ENCODE measurements at regions not wholly inside any gene's neighbourhood (a gene's known extent, or its start where the extent isn't known, plus 50 kb on each side); places are given as distances from the start of the nearest gene placed in this dataset.

DNA sequence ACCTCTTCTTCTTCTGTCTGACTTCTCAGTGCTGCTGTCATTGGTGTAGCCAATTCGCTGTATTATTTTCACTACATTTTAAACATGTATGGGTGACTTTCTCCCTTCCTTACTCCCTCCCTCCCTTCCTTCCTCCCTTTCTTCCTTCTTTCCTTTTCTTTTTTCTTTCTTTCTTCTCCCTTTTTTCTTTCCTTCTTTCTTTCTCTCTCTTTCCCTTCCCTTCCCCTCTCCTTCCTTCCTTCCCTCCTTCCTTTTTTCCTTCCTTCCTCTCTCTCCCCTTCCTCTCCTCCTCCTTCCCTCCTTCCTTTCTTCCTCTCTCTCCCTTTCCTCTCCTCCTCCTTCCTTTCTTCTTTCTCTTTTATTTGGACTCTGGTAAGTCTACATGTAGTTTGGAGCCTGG lies 240.8 kb downstream of the GATA3 start:
- TF ChIP-seq, protein P1, sequence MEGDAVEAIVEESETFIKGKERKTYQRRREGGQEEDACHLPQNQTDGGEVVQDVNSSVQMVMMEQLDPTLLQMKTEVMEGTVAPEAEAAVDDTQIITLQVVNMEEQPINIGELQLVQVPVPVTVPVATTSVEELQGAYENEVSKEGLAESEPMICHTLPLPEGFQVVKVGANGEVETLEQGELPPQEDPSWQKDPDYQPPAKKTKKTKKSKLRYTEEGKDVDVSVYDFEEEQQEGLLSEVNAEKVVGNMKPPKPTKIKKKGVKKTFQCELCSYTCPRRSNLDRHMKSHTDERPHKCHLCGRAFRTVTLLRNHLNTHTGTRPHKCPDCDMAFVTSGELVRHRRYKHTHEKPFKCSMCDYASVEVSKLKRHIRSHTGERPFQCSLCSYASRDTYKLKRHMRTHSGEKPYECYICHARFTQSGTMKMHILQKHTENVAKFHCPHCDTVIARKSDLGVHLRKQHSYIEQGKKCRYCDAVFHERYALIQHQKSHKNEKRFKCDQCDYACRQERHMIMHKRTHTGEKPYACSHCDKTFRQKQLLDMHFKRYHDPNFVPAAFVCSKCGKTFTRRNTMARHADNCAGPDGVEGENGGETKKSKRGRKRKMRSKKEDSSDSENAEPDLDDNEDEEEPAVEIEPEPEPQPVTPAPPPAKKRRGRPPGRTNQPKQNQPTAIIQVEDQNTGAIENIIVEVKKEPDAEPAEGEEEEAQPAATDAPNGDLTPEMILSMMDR (IDR thresholded peaks at IDR 0.05; ENCODE audit: low read depth, low read length, poor library complexity, severe bottlenecking) = no peak
- no peak for TF ChIP-seq EZH2phosphoT487 (IDR thresholded peaks at IDR 0.05; ENCODE audit: borderline replicate concordance, low read length)

All from DOHH2 (cell line).